ENCODE measurements at regions not wholly inside any gene's neighbourhood (a gene's known extent, or its start where the extent isn't known, plus 50 kb on each side); places are given as distances from the start of the nearest gene placed in this dataset.

GRCh38 chr11:95486466-95486865 lies 255.5 kb upstream of the SESN3 start:
- no peak for TF ChIP-seq CTCF (conservative IDR thresholded peaks at IDR 0.05; ENCODE audit: low read depth, low read length)
- TF ChIP-seq EZH2phosphoT487 (IDR thresholded peaks at IDR 0.05; ENCODE audit: borderline replicate concordance, low read length) = no peak
